ENCODE measurements at regions not wholly inside any gene's neighbourhood (a gene's known extent, or its start where the extent isn't known, plus 50 kb on each side); places are given as distances from the start of the nearest gene placed in this dataset.

DNA sequence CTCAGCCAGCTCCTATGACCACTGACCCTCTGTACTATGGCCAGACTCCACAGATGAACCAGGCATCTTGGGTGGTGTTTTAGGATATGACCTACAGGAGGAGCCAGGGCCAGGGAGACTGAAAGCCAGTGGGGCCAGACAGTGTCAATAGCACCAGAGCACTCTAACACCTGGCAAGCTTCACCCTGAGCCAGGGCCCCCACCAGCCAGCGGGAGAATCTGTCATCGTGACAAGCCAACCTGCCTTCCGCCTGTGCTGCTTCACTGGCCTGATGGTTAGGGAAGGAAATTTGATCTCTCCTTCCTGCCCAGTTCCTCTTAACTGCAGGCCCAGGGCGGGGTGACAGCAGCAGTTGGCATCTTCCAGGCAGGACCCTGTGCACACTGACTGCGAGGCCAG is 222.4 kb downstream of the UQCRFS1 start:
- Histone ChIP-seq H3K36me3 (ENCODE audit: control insufficient read depth in 3 of 3, insufficient read depth in 3 of 3, low read length in 3 of 3) (no peaks in the 10 kb centered on the region), H3K9ac (ENCODE audit: low read depth in 1 of 3, low read length in 3 of 3) (no peak overlapping the region), H3K4me1 (ENCODE audit: control insufficient read depth in 3 of 3, insufficient read depth in 3 of 3, low read length in 3 of 3) (peaks cover 0 to 4% (median 0%) of the 10 kb centered on the region in 3 donors), H3K27ac (ENCODE audit: low read depth, low read length) (no peak overlapping the region), H3K9me3 (ENCODE audit: control insufficient read depth in 3 of 3, low read length in 3 of 3) (peaks cover 0 to 4% (median 0%) of the 10 kb centered on the region in 3 donors), H3K27me3 (ENCODE audit: control insufficient read depth in 3 of 3, insufficient read depth in 3 of 3, low read length in 3 of 3) (peaks cover 0 to 3% (median 0%) of the 10 kb centered on the region in 3 donors), H3K4me3 (ENCODE audit: low read length in 3 of 3) (no peak overlapping the region)

DNA sequence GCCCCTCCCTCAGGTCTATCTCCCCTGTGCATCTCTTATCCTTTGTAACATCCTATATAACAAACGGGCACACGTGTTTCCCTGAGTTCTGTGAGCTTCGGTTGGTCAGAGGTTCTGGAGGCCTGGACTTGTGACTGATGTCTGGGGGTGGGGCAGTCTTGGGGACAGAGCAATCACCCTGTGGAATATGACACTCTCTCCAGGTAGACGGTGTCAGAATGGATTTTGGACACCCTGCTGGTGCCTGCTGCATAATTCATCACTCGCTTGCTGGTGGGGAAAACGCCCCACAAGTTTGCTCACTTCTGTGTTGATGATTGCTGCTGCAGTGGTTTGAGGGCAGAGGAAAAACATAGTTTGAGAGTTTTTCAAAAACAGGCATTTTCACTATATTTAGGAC is 223.2 kb downstream of the UQCRFS1 start:
- H3K27me3 ChIP-seq (ENCODE audit: control insufficient read depth in 3 of 3, insufficient read depth in 3 of 3, low read length in 3 of 3) = peaks cover 0 to 3% (median 0%) of the 10 kb centered on the region in 3 donors
- no peak overlapping the region for H3K9ac ChIP-seq (ENCODE audit: low read depth in 1 of 3, low read length in 3 of 3)
- no peak overlapping the region for H3K4me3 ChIP-seq (ENCODE audit: low read length in 3 of 3)
- peaks cover 0 to 1% (median 0%) of the 10 kb centered on the region in 3 donors for H3K9me3 ChIP-seq (ENCODE audit: control insufficient read depth in 3 of 3, low read length in 3 of 3)
- no peak overlapping the region for H3K27ac ChIP-seq (ENCODE audit: low read depth, low read length)
- peaks cover 0 to 4% (median 0%) of the 10 kb centered on the region in 3 donors for H3K4me1 ChIP-seq (ENCODE audit: control insufficient read depth in 3 of 3, insufficient read depth in 3 of 3, low read length in 3 of 3)
- no peaks in the 10 kb centered on the region for H3K36me3 ChIP-seq (ENCODE audit: control insufficient read depth in 3 of 3, insufficient read depth in 3 of 3, low read length in 3 of 3)

DNA sequence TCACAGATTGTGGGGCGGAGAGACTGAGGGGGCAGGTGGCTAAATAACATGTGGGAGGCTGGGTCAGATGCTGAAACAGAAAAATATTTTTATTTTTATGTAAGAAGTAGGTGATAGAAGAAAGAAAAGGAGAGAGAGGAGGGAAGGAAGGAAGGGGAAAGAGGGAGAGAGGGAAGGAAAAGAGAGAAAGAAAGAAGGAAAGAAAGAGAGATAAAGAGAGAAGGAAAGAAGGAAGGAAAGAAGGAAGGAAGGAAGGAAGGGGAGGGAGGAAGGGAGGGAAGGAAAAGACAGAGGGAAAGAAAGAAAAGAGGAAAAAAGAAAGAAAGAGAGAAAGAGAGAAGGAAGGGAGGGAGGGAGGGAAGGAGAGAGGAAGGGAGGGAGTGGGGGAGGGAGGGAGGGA is 224.9 kb downstream of the UQCRFS1 start:
- Histone ChIP-seq H3K4me3 (ENCODE audit: low read length in 3 of 3) (no peak overlapping the region), H3K9me3 (ENCODE audit: control insufficient read depth in 3 of 3, low read length in 3 of 3) (no peaks in the 10 kb centered on the region), H3K4me1 (ENCODE audit: control insufficient read depth in 3 of 3, insufficient read depth in 3 of 3, low read length in 3 of 3) (peaks cover 0 to 4% (median 0%) of the 10 kb centered on the region in 3 donors), H3K36me3 (ENCODE audit: control insufficient read depth in 3 of 3, insufficient read depth in 3 of 3, low read length in 3 of 3) (no peaks in the 10 kb centered on the region), H3K9ac (ENCODE audit: low read depth in 1 of 3, low read length in 3 of 3) (no peak overlapping the region), H3K27me3 (ENCODE audit: control insufficient read depth in 3 of 3, insufficient read depth in 3 of 3, low read length in 3 of 3) (peaks cover 0 to 7% (median 0%) of the 10 kb centered on the region in 3 donors), H3K27ac (ENCODE audit: low read depth, low read length) (no peak overlapping the region)

DNA sequence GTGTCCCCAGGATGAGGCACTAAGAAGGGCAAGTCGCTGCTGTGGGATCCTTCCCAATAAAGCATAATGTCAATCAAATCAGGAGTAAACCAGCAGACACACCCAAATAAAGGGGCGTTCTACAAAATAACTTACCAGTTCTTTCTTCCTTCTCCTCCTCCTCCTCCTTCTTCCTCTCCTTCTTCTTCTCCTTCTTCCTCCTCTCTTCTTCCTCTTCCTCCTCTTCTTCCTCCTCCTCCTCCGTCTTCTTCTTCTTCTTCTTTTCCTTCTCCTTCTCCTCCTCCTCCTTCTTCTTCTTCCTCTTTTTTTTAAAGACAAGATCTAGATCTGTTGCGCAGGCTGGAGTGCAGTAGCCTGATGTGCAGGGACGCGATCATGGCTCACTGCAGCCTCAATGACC is 225.8 kb downstream of the UQCRFS1 start:
- H3K4me1 ChIP-seq (ENCODE audit: control insufficient read depth in 3 of 3, insufficient read depth in 3 of 3, low read length in 3 of 3) = peaks cover 0 to 4% (median 0%) of the 10 kb centered on the region in 3 donors
- H3K27ac ChIP-seq (ENCODE audit: low read depth, low read length) = no peak overlapping the region
- no peaks in the 10 kb centered on the region for H3K36me3 ChIP-seq (ENCODE audit: control insufficient read depth in 3 of 3, insufficient read depth in 3 of 3, low read length in 3 of 3)
- no peak overlapping the region for H3K9ac ChIP-seq (ENCODE audit: low read depth in 1 of 3, low read length in 3 of 3)
- H3K9me3 ChIP-seq (ENCODE audit: control insufficient read depth in 3 of 3, low read length in 3 of 3) = no peaks in the 10 kb centered on the region
- no peak overlapping the region for H3K4me3 ChIP-seq (ENCODE audit: low read length in 3 of 3)
- peaks cover 0 to 7% (median 0%) of the 10 kb centered on the region in 3 donors for H3K27me3 ChIP-seq (ENCODE audit: control insufficient read depth in 3 of 3, insufficient read depth in 3 of 3, low read length in 3 of 3)

DNA sequence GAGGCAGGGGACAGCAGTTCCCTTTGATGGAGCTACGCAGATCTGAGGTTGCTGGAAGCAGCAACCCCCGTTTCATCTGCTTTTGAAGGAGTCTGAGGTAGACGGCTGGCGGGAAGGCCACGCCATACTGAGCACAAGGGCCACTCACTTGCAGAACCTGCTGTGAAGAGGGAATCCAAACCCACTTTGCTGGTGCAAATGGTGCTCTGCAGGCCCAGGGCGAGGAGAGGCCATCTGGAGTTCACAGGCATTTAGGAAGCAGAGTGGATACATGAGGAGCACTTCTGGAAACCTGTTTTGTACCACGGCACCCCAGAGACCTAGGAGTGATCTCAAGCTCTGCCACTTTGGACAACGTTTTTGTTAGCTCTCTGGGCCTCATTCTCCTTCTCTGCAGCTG is 227.8 kb downstream of the UQCRFS1 start:
- no peak overlapping the region for H3K9ac ChIP-seq (ENCODE audit: low read depth in 1 of 3, low read length in 3 of 3)
- H3K9me3 ChIP-seq (ENCODE audit: control insufficient read depth in 3 of 3, low read length in 3 of 3) = no peaks in the 10 kb centered on the region
- H3K27ac ChIP-seq (ENCODE audit: low read depth, low read length) = no peak overlapping the region
- no peak overlapping the region for H3K4me3 ChIP-seq (ENCODE audit: low read length in 3 of 3)
- peaks cover 4 to 7% (median 5%) of the 10 kb centered on the region in 3 donors for H3K27me3 ChIP-seq (ENCODE audit: control insufficient read depth in 3 of 3, insufficient read depth in 3 of 3, low read length in 3 of 3)
- H3K4me1 ChIP-seq (ENCODE audit: control insufficient read depth in 3 of 3, insufficient read depth in 3 of 3, low read length in 3 of 3) = no peaks in the 10 kb centered on the region
- no peaks in the 10 kb centered on the region for H3K36me3 ChIP-seq (ENCODE audit: control insufficient read depth in 3 of 3, insufficient read depth in 3 of 3, low read length in 3 of 3)

DNA sequence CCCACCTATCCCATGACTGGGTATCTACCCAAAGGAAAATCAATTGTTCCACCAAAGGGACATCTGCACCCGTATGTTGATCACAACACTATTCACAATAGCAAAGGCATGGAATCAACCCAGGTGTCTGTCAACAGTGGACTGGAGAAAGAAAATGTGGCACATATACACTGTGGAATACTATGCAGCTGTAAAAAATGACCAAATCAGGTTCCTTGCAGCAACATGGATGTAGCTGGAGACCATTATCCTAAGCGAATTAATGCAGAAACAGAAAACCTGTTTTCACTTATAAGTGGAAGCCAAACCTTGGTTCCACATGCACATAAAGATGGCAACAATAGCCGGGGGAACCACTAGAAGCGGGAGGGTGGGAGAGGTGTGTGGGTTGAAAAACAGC is 228.6 kb downstream of the UQCRFS1 start:
- Histone ChIP-seq H3K9ac (ENCODE audit: low read depth in 1 of 3, low read length in 3 of 3) (no peak overlapping the region), H3K36me3 (ENCODE audit: control insufficient read depth in 3 of 3, insufficient read depth in 3 of 3, low read length in 3 of 3) (no peaks in the 10 kb centered on the region), H3K4me1 (ENCODE audit: control insufficient read depth in 3 of 3, insufficient read depth in 3 of 3, low read length in 3 of 3) (no peaks in the 10 kb centered on the region), H3K27me3 (ENCODE audit: control insufficient read depth in 3 of 3, insufficient read depth in 3 of 3, low read length in 3 of 3) (peaks cover 4 to 7% (median 5%) of the 10 kb centered on the region in 3 donors), H3K27ac (ENCODE audit: low read depth, low read length) (no peak overlapping the region), H3K4me3 (ENCODE audit: low read length in 3 of 3) (no peak overlapping the region), H3K9me3 (ENCODE audit: control insufficient read depth in 3 of 3, low read length in 3 of 3) (no peaks in the 10 kb centered on the region)

DNA sequence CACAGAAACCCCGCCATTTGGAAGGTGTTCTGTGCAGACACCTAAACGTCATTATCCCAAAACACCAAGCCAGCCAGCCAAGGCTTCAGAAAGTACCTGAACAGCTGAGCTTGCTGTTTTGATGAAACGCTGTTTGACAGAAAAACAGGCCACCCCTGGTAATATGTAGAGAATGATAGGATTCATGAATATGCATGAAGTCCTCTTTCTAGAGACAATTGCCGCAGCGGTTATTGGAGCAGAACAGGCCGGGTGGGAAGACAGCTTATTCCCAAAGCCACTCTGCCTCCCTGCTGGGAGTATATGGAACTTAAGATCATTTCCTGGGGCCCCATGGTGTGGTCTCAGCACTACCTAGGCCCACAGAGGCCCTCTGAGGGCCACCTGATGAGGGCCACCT is 229.5 kb downstream of the UQCRFS1 start:
- H3K36me3 ChIP-seq (ENCODE audit: control insufficient read depth in 3 of 3, insufficient read depth in 3 of 3, low read length in 3 of 3) = no peaks in the 10 kb centered on the region
- peaks cover 4 to 7% (median 5%) of the 10 kb centered on the region in 3 donors for H3K27me3 ChIP-seq (ENCODE audit: control insufficient read depth in 3 of 3, insufficient read depth in 3 of 3, low read length in 3 of 3)
- H3K4me3 ChIP-seq (ENCODE audit: low read length in 3 of 3) = no peak overlapping the region
- no peaks in the 10 kb centered on the region for H3K4me1 ChIP-seq (ENCODE audit: control insufficient read depth in 3 of 3, insufficient read depth in 3 of 3, low read length in 3 of 3)
- H3K27ac ChIP-seq (ENCODE audit: low read depth, low read length) = no peak overlapping the region
- no peaks in the 10 kb centered on the region for H3K9me3 ChIP-seq (ENCODE audit: control insufficient read depth in 3 of 3, low read length in 3 of 3)
- H3K9ac ChIP-seq (ENCODE audit: low read depth in 1 of 3, low read length in 3 of 3) = no peak overlapping the region

DNA sequence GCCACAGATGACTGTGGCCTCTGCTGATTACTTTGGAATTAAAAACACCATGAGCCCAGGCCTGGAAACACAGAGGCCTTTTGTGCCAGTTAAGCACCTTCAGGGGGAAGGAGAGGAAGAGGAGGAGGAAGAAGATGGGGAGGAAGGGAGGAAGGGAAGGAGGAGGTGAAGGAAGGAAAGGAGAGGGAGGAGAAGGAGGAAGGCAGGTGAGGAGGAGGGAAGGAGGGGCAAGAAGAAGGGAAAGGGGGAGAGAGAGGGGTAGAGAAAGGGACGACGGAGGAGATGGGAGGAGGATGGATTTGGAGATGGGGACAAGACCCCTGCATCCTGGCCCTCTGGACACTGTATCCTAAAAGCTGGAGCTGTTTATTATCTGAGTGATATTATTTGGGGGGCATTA is 231.0 kb downstream of the UQCRFS1 start:
- Histone ChIP-seq H3K36me3 (ENCODE audit: control insufficient read depth in 3 of 3, insufficient read depth in 3 of 3, low read length in 3 of 3) (no peaks in the 10 kb centered on the region), H3K4me1 (ENCODE audit: control insufficient read depth in 3 of 3, insufficient read depth in 3 of 3, low read length in 3 of 3) (no peaks in the 10 kb centered on the region)

DNA sequence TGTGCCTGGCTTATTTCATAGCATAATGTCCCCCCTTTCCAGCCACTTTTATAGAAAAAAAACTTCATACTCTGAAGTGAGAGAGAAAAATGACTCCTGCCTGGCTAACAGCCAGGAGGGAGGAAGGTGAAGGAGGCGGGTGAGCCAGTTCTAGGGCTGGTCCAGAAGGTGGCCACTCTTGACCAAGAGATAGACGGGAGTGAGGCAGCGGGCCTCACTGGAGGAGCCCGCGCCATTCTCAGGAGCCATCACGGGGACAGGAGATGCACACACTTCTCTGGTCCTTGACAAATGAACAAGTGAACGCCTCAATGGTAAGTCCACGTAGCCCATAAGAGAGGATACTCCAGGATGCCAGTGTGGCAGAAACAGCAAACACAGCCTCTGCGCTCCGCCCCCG is 231.4 kb downstream of the UQCRFS1 start:
- Histone ChIP-seq H3K27me3 (ENCODE audit: control insufficient read depth in 3 of 3, insufficient read depth in 3 of 3, low read length in 3 of 3) (peaks cover 4 to 12% (median 5%) of the 10 kb centered on the region in 3 donors), H3K27ac (ENCODE audit: low read depth, low read length) (no peak overlapping the region), H3K4me3 (ENCODE audit: low read length in 3 of 3) (no peak overlapping the region), H3K9me3 (ENCODE audit: control insufficient read depth in 3 of 3, low read length in 3 of 3) (no peaks in the 10 kb centered on the region), H3K9ac (ENCODE audit: low read depth in 1 of 3, low read length in 3 of 3) (no peak overlapping the region), H3K36me3 (ENCODE audit: control insufficient read depth in 3 of 3, insufficient read depth in 3 of 3, low read length in 3 of 3) (no peaks in the 10 kb centered on the region), H3K4me1 (ENCODE audit: control insufficient read depth in 3 of 3, insufficient read depth in 3 of 3, low read length in 3 of 3) (no peaks in the 10 kb centered on the region)

More for the DNA sequence above, 231.0 kb downstream of the UQCRFS1 start:
- H3K9me3 ChIP-seq (ENCODE audit: control insufficient read depth in 3 of 3, low read length in 3 of 3) = no peaks in the 10 kb centered on the region
- H3K27ac ChIP-seq (ENCODE audit: low read depth, low read length) = no peak overlapping the region
- peaks cover 4 to 11% (median 5%) of the 10 kb centered on the region in 3 donors for H3K27me3 ChIP-seq (ENCODE audit: control insufficient read depth in 3 of 3, insufficient read depth in 3 of 3, low read length in 3 of 3)
- H3K4me3 ChIP-seq (ENCODE audit: low read length in 3 of 3) = no peak overlapping the region
- H3K9ac ChIP-seq (ENCODE audit: low read depth in 1 of 3, low read length in 3 of 3) = no peak overlapping the region

DNA sequence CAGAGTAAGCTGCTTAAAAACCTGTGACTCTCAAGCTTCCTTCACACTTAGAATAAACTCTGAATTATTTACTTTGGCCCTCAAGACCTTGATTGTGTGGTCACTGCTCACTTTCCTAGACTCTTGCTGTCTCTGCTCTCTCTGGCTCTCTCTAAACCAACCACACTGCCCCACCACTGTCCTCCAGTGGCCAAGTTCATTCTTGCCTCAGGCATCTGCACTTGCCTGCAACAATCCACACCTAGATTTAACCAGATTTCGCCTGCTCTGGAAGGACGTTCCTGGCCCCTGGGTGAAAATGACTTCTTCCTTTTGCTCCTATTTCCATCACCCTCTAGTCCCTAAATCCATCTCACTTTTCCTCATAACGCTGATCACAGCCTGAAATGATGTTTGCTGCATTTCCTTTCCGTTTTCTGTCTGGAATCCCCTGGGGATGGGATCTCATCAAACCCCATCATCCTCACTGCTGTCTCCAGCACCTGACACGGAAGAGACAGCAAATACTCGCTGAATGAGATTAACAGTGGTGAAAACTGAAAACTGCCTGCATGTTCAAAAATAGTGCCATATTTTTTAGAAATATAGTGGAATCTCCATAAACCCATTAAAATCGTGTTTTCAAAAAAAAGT is 232.6 kb downstream of the UQCRFS1 start:
- no peaks in the 10 kb centered on the region for H3K9me3 ChIP-seq (ENCODE audit: control insufficient read depth in 3 of 3, low read length in 3 of 3)
- peaks cover 4 to 12% (median 5%) of the 10 kb centered on the region in 3 donors for H3K27me3 ChIP-seq (ENCODE audit: control insufficient read depth in 3 of 3, insufficient read depth in 3 of 3, low read length in 3 of 3)
- no peak overlapping the region for H3K9ac ChIP-seq (ENCODE audit: low read depth in 1 of 3, low read length in 3 of 3)
- H3K4me3 ChIP-seq (ENCODE audit: low read length in 3 of 3) = no peak overlapping the region
- no peaks in the 10 kb centered on the region for H3K36me3 ChIP-seq (ENCODE audit: control insufficient read depth in 3 of 3, insufficient read depth in 3 of 3, low read length in 3 of 3)
- no peaks in the 10 kb centered on the region for H3K4me1 ChIP-seq (ENCODE audit: control insufficient read depth in 3 of 3, insufficient read depth in 3 of 3, low read length in 3 of 3)
- H3K27ac ChIP-seq (ENCODE audit: low read depth, low read length) = no peak overlapping the region
